NCI-H1694 treated with DMSO at 0.1 percent for 48 hours (cell line): ENCODE measurements at regions not wholly inside any gene's neighbourhood (a gene's known extent, or its start where the extent isn't known, plus 50 kb on each side); places are given as distances from the start of the nearest gene placed in this dataset.

Experiments used
- DNase-seq: peaks from one replicate; lab custom pipeline; 2025; lab: John Stamatoyannopoulos, UW

DNA sequence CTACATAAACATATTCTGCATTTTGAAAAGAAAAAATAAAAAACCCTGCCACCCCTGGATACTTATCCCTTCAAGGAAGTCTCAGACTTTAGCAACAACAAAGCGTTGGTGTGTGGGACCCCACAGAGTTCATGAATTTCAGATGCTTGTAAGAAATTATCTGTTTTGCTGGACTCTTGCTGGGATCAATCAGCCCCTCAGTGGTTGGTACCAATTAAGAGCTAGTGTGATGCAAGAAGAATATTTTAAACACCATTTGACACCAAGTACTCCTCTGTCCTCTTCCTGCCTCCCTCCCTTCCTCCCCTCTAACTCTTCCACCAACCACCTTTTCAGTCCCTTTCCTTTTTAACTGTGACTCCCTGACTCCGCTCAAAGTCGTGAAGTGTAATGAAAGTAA, 51.5 kb downstream of the SST start:
- no peak for DNase-seq

DNA sequence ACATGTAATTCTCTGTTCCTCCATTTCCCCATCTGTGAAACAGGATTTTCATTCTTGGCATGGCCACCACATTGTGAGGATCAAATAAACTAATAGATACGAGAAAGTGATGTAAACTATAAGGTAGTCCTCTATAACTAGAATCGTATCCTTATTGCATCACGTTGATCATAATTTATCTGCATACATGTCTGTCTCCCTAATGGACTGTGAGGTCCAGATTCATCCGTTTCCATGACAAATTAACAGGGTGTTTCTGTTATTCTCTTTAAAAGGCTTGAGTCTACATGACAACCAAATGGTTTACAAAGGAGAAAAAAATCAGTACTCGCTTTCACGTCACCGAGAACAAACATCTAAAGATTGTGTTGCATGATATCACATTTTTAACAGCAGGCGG, 53.0 kb downstream of the SST start:
- no peak for DNase-seq

DNA sequence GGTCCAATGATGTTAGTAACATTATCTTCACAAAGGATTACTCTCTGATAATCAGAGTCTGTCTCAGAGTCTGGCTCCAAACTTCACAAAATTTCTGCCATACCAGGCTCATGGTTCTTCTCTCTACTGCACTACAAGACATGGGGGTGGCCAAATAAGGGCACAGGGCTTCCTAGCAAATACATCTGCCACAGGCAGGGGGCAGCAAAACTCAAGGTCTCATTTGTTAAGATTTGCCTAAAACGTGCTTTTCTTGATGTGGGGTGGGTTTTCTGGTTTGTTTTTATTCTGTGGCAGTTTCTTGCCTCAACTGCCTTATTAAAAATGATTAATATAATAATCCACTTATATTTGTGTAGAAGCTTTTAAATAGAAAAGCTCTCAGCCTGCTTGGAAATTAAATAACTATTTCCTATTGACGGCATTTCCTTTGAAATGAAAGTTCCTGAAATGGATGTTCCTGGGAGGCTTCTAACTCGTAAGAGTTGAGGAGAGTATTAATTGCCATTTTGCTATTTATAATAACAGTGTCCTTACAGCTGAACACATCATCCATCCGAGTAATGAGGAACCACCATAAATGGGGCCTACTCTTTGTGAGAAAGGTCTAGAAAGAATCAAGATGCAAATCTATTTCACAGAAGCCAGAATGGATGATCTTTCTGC, 53.8 kb downstream of the SST start:
- peak; percentile 37 for DNase-seq

DNA sequence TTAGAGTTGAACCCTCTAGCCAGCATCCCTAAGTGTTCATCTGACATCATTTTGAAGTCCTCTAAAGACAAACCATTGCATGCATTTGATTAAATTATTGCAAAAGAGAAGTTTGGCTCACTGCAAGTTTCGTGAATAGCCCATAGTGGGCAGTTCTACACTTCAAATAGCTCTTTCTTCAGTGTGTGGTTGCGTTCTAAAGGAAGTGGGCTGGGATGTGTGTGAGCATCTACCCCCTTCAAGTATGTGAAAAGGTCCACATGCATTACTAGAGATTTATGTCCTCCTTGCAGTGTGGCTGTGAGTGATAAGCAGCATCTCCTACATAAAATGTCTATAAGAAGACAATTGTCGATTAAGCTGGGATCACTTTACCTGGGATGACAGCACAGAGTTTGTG, 54.6 kb downstream of the SST start:
- DNase-seq = no peak

DNA sequence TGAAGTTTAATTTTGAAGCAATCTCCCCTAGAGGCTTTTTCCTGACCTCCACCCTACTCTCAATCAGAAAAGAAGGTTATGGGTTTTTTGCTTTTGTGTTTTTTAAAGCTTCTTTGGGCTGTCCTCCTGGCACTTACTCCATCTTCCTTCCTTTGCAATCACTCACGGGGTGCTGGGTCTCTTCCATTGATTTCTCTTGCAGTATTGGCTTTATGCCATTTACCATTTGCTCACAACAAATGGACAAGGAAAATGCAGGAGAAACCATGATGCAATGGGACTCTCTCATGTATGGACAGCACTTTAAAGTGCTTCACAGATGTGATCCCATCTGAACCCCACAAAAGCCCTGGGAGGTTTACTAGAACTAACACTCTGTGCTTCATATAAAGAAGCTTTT, 57.5 kb downstream of the SST start:
- no peak for DNase-seq

DNA sequence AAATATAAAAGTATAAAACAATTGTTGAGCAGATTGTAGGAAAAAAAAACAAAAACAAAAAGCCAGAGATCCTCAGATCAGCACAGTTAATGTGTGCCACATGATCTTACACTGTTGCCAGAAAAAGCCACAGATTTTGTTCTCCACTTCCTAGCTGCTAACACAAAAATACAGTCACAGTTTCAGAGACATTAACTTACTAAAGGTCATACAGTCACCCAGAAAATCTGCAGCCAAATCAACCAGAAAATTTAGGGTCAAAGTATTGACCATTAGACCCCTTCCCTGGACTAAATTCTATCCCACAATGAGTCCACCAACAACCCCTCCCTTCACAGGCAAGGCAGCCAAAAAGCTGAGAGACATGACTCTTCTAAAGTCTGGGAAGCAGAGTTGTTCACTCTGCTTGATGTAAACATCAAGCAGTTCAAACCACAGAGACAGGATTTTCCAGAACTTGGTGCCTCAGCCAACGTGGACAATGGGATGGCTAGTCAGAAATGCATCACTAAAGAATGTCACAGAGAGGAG, 59.1 kb downstream of the SST start:
- no peak for DNase-seq

DNA sequence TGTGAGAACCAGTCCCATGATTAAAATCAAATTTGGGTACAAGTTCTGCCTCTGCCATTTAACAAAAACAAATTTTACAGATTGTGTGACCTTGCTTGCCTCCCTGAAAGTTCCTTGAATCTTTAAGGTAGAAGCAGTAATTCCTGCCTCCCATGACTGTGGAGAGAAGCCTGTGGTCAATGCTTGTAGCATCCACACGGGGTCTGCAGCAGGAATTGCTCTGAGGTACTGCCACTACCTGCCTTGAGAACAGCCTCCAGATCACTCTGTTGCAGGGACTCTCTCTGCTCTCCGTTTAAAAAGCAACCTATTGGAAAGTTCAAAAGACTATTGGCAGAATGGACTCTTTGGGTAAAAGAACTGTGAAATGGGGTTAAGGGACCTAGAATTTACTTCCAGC, 75.9 kb downstream of the SST start:
- DNase-seq = no peak

DNA sequence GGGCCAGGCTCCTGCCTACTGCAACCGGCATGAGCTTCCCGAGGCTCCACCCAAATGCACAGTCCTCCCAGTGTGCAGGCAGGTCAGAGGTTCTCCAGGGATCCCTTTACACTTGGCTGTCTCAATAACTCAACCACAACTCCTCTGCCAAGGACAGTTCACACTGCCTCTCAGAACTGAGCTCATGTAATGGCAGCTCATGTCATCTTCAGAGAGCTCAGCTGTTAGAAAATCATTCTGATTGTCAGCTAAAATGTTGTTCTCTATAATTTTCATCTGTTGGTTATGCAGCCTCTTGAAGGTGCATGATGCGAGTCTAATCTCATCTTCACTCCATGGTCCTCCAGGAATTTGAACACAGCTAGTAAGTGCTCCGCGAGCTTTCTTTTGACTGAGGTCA, 76.7 kb downstream of the SST start:
- DNase-seq = no peak

DNA sequence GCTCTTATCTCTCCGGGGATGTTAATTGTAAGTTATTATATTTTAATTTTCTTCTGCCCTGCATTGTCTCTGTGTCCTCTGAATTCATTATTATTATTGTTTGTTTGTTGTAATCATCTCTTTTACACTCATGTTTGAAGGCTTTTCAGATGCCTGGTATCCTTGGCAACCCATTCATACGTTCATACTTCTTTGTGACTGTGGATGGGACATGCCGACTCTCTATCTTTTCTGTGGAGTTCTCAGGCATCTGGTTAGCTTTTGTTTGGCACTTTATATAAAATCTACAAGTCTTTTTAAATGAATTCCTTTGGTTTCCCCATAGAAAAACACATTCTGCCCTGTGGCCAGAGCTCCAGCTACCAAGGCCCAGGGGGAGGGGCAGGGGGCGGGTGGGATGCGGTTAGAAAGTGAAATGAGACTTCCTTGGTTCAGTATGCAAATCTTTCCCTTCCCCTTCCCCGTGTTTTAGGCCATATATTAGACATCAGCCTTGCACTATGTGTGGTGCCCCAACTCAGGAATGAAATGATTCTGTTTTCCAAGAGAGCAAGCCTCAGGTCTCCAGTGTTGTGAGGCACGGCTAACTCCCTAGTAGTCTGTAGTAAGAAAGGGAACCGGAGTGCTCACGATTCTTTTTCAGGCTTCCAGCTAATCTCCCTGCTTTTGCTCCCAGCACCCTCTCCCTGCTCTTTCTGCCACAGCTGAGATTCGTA, 79.2 kb downstream of the SST start:
- DNase-seq = no peak

DNA sequence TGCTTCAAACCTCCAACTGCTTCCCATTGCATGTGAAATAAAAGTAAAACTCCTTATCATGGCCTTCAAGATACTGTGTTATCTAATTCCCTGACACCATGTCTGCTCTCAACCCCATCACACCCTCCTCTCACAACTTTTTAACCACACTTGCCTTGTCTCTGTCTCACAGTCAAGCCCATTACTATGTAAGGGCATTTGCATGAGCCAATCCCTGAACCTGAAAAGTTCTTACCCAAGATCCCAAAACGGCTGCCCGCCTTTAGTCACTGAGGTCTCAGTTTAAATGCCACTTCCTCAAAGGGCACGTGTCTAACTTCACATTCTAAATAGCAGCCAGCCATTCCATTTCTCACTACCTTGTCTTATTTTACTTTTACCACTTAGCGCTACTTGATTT, 83.1 kb downstream of the SST start:
- no peak for DNase-seq

DNA sequence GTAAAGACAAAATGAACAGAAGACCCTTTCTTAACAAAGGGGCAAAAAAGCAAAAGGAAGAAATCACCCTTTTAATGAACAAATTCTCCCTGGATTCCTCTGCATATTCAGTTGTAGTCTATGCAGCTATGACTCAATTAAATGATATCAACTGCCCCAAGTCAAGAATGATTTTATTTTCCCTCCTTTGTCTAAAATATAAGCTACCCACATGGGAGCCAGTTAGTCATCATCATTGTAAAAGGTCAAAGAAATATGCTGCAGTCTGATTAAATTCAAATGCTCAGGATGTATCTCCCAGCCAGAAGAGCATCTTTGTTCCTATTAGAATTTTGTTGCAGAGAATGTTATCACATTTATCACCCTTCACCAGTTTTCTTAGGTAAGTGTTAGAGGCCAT, 84.0 kb downstream of the SST start:
- no peak for DNase-seq

DNA sequence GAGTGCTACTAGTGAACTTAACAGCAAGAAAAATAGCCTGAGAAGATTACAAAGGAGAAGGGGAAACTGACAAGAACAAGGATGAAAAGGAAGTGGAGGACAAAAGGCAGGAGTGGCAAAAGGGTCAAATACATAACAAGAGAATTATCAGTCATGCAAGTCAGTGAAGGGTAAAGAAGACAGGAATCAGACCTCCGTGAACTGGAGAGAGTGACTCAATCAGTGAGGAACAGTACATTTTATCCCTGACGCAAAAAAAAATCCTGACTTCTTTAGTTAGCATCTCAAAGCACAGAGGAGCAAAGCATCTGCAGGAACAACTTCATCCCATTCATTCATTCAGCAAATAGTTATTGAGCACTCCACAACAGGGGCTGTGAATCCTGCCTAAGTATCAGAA, 97.8 kb downstream of the SST start:
- no peak for DNase-seq

DNA sequence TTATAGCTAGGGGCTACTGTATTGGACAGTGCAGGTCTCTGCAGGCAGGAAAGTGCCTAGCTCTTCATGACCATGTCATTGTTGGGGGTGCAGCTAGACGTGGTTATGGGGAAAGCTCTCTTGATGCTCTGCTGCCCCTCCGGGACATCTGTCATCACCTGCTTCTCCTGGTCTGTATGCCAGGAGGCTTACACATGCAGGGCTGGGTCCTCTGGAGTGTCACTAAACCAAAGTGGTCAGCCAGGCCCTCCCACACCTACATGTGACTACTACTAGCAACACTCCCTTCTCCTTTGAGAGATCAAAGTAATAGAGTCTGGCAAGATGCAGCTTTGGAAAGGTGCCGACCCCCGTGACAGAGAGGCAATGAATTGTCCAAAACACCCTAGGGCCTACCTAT, 98.5 kb downstream of the SST start:
- no peak for DNase-seq

DNA sequence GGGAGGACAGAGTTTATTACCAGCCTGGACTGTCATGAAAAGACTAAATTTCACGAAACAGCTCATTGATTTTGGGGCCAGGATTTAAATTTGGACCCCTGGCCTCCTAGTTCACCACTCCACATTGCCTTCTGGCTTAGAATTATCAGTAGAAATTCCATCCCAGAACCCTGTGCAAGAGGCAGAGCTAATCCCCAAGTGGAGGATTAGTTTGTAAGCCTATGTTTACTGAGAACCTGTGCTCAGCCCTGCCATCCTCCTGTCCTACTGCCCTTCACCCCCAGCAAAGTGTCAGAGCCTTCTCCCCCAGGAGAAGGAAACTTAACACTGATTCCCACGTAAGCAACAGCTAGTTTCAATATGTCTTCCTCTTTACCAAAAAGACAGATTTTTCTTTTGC, 99.4 kb downstream of the SST start:
- DNase-seq = no peak

DNA sequence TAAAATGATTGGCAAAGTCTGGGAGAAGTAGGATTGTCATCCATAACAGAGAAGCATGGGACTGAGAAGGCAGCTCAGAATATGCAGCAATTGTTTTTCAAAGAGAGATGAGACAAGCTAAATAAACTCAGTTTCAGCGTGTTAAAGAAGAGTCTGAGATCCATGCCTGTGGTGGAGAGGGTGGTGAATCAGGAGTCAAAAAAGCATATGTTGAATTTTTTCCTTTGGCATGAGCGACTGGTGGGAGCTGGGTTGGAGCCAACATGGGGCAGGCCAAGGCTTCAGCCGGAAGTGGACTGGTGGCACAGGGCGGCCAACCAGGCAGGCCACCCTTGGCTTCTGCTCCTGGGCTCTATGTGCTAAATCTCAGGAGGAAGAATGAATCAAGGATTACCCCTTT, 102.0 kb downstream of the SST start:
- DNase-seq = no peak

DNA sequence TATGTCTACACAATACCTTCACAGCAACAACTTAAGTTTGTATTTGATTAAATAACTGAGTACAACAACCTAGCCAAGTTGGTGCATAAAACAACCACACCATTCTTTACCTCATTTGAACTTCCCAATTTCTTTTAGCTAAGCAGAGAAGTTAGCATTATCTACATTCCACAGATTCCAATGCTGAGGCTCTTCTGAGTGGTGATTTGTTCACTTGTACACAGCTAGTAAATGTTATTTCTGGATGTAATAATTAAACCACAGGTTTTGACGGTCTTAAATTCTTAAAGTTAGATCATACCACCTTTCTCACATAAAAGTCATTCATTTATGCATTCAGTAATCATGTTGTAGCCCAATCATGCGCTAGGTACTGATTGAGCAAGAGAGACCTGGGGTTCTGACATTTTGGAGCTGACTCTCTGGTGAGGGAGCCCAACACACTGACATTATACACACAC, 102.5 kb downstream of the SST start:
- DNase-seq = no peak

DNA sequence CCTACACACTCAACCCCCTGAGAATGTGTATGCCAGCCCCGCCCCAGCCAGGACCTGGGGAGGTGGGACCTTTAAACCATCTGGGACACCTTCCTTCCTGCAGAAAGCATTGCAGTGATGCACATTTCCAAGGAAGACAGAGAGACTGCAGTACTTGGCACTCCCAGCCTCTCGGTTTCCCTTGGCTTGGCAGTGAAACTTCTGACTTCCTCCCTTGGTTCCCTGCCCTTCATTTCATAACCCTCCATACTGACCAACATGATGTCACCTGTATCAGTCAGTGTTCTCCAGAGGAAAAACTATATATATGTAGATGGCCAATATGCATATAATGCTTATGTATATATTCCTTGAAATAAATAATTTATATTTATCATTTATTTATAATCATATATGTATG, 103.2 kb downstream of the SST start:
- DNase-seq = no peak

DNA sequence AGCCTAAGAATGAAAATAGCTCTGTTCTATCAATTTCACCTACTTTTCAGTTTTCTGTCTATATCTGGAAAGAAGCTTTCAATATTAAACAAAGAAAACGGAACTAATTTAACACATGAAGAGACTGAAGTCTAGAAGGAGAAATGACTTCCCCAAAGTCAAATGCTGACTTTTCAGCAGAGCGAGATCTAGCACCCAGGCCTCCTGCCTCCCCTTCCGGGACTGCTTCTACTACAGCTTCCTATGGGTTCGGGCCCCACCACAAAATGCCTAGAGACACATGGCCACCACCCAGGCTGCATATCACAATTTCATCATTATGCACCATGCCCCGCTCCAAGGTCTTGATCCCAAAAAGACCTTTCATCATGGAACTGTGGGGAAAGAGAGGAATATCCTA, 104.5 kb downstream of the SST start:
- DNase-seq = no peak

DNA sequence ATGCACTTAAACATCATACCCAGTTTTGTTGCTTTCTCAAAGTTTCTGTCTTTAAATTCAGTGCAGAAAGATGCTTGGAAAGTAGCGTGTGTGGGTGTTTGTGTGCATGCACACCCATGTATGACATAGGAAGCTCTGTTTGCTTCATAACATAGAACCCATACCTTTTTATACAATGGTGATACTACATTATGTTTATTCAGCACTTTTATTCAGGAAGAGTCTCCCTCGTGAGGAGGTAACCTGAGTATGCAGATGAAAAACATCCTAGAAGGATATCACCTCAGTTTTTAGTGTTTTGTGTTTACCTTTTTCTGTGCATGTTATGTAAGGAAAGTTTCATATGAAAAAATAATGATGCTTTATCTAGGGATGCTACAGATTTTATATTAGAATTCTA, 111.2 kb downstream of the SST start:
- DNase-seq = no peak

DNA sequence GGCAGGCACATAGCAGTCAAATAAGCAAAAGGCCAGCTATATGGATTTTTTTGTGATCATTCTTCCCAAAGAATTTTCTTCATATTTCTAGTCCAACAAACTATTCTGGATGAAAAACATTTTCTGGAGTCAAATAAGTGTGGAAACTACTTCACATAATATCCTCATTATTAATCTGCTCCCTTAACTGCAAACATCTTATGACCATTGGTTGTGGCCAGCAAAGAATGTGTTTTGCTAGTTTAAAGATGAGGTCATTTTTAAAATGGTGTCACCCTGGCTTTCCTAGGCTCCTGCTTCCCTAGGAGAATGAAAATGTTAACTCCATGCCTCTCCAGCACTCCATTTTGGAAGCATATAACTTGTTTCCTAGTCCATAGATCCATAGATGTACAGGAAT, 118.8 kb downstream of the SST start:
- no peak for DNase-seq

DNA sequence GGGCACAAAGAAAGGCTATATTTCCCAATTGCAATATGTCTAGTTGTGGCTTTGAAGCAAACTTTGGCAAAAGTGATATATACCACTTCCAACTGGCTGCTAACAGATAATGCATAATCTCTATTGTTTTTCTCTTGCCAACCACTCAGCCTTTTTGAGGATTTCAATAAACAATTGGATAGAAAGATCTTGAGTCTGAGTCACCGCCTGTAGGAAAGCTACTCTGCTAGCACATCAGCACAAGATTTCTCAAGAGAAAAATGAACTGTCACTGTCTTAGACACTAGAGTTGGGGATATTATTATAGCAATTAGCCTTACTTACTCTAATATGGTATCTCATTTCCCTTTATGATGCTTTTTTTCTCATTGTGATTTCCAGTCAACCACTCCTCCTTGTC, 119.7 kb downstream of the SST start:
- no peak for DNase-seq

DNA sequence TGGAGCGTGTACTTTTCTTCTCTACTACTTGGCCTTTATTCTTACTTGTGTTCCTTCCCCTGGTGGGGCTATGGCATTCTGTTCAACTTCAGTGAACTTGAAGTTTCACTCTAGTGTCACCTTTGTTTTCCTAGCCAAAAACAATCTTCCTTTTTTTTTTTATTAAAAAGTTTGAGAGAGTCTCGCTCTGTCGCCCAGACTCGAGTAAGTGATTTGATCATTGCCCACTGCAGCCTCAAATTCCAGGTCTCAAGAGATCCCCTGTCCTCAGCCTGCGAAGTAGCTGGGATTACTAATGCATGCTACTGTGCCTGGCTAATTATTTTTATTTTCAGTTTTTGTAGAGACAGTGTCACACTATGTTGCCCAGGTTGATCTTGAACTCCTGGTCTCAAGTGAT, 124.8 kb downstream of the SST start:
- DNase-seq = no peak

DNA sequence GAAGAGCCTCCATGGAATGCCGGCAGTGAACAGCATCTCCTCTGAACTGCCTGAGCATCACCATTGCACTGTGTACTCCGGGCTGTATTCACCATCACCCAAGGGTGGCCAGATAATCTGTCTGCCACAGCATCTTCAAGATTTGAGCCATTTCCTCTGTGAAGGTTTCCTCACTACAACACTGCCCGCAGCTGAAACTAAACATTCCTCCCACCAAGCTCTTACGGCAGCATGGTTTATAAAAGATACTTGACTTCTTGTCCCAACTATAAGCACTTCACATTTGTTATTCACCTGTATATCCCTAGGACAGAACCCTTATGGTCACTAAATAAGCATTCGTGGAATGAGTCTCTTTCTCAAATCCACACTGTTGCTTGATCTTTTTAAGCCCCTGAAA, 125.9 kb downstream of the SST start:
- no peak for DNase-seq

DNA sequence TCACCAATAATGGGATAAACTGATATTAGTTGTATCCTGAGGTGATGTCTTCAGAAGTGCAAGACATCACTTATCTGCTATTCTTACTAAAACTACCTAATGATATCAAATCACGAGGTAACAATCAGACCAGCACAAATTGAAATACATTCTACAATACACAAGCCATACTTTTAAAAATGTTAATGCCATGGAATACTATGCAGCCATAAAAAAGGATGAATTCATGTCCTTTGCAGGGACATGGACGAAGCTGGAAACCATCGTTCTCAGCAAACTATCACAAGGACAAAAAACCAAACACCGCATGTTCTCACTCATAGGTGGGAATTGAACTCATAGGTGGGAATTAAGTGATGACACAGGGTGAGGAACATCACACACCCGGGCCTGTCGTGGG, 129.3 kb downstream of the SST start:
- no peak for DNase-seq
